PFSK-1 (cell line): ENCODE measurements at regions not wholly inside any gene's neighbourhood (a gene's known extent, or its start where the extent isn't known, plus 50 kb on each side); places are given as distances from the start of the nearest gene placed in this dataset.

Experiments
- FOXP2 ChIP-seq: optimal IDR thresholded peaks from 2 replicates; pipeline ENCODE3; 2011; ENCODE audit warnings: borderline replicate concordance, control low read depth, inconsistent platforms; ENCODE audit not compliant: insufficient read depth; ENCODE audit errors: extremely low read length, extremely low read depth
- POLR2AphosphoS5 ChIP-seq: IDR thresholded peaks from 2 replicates; pipeline ENCODE4 v1.6.1; 2012; ENCODE audit warnings: low read depth, mild to moderate bottlenecking, control low read depth, low read length, moderate library complexity
- SIN3A ChIP-seq: IDR thresholded peaks from 2 replicates; pipeline ENCODE4 v1.6.1; 2012; ENCODE audit warnings: mild to moderate bottlenecking, low read length, moderate library complexity, borderline replicate concordance; ENCODE audit not compliant: insufficient read depth
- TAF1 ChIP-seq: IDR thresholded peaks from 2 replicates; pipeline ENCODE4 v1.6.1; 2012; ENCODE audit warnings: low read length, control low read depth, borderline replicate concordance; ENCODE audit not compliant: insufficient read depth
- TF ChIP-seq, protein P1 (sequence below), 2 experiments: IDR thresholded peaks; 2 replicates each; pipeline versions ENCODE4 v1.6.1 to v1.8.0; 2011 to 2012; ENCODE audit warnings: low read depth in 2 of 2, low read length in 2 of 2, control low read depth in 1 of 2, inconsistent platforms in 1 of 2, mild to moderate bottlenecking in 1 of 2, moderate library complexity in 1 of 2; ENCODE audit not compliant: insufficient read depth in 1 of 2

- no peak for TF ChIP-seq TAF1
- no peak for TF ChIP-seq FOXP2
- no peak for TF ChIP-seq POLR2AphosphoS5
- no peak for TF ChIP-seq SIN3A
- TF ChIP-seq, protein P1, sequence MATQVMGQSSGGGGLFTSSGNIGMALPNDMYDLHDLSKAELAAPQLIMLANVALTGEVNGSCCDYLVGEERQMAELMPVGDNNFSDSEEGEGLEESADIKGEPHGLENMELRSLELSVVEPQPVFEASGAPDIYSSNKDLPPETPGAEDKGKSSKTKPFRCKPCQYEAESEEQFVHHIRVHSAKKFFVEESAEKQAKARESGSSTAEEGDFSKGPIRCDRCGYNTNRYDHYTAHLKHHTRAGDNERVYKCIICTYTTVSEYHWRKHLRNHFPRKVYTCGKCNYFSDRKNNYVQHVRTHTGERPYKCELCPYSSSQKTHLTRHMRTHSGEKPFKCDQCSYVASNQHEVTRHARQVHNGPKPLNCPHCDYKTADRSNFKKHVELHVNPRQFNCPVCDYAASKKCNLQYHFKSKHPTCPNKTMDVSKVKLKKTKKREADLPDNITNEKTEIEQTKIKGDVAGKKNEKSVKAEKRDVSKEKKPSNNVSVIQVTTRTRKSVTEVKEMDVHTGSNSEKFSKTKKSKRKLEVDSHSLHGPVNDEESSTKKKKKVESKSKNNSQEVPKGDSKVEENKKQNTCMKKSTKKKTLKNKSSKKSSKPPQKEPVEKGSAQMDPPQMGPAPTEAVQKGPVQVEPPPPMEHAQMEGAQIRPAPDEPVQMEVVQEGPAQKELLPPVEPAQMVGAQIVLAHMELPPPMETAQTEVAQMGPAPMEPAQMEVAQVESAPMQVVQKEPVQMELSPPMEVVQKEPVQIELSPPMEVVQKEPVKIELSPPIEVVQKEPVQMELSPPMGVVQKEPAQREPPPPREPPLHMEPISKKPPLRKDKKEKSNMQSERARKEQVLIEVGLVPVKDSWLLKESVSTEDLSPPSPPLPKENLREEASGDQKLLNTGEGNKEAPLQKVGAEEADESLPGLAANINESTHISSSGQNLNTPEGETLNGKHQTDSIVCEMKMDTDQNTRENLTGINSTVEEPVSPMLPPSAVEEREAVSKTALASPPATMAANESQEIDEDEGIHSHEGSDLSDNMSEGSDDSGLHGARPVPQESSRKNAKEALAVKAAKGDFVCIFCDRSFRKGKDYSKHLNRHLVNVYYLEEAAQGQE (IDR thresholded peaks at IDR 0.05; ENCODE audit: insufficient read depth in 1 of 2, low read depth in 2 of 2, low read length in 2 of 2), result no peak
These were observed 99.4 kb upstream of the BCL11A start for GRCh38 chr2:60652832-60653340.

DNA sequence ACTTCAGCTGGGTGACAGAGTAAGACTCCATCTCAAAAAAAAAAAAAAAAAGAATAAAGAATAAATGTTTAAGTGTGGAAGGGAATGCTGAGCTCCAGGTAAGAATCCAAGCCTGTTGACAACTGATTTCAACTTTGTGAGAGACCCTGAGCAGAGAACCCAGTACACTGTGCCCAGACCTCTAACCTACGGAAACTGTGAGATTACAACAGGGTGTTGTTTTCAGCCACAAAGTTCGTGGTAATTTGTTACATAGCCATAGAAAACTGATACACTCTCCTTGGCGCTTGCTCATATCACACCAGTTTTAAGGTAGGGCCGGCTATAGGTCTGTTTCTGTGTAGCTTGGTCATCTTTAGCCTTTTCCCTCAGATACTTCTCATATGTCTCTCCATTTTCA, 98.4 kb upstream of the PAPOLG start:
- TF ChIP-seq TAF1 (no peak), POLR2AphosphoS5 (no peak), SIN3A (no peak), FOXP2 (no peak)

DNA sequence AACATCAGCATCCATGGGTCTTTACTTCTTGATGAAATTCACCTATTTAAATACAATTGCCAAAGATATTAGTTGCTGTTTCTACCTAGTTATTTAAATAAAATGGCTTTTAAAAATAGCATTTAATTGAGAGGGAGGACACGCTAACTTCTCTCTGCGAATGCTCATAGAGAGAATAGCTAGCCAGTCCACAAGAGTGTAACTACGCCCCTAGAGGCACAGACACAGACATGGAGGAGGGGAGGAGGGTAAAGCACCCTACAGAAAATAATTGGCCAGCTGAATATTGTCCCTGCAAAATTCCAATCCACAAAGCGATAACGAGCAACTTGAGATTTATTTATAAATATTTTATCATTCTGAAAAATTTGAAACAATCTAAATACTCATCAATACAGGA, 97.0 kb upstream of the PAPOLG start:
- TF ChIP-seq FOXP2 (no peak), POLR2AphosphoS5 (no peak), TAF1 (no peak), SIN3A (no peak)
- TF ChIP-seq, protein P1 (IDR thresholded peaks at IDR 0.05; ENCODE audit: insufficient read depth in 1 of 2, low read depth in 2 of 2, low read length in 2 of 2), result no peak

GRCh38 chr2:60661073-60661738, 94.9 kb upstream of the PAPOLG start:
- TF ChIP-seq, protein P1 (IDR thresholded peaks at IDR 0.05; ENCODE audit: insufficient read depth in 1 of 2, low read depth in 2 of 2, low read length in 2 of 2), result no peak
- TF ChIP-seq POLR2AphosphoS5, result no peak
- TF ChIP-seq SIN3A, result no peak
- TF ChIP-seq TAF1, result no peak
- TF ChIP-seq FOXP2, result no peak

DNA sequence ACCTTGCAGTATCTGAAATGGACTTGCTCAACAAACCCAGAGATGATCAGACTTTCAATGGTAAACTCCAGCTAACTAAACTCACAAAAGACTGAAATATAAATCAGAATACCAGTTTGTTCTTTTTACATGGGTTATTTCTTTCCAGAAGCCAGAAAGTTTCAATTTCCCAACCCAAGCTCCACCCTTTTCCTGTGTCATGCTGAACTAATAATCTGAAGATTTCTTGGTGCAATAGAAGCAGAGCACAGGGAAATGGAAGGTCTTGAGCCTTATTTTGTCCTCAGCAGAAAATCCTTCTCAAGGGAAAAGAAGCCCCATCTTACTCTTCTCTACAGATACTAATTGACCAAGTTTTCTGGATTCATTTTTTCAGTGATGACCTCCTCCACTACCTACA, 93.3 kb upstream of the PAPOLG start:
- TF ChIP-seq, protein P1 (IDR thresholded peaks at IDR 0.05; ENCODE audit: insufficient read depth in 1 of 2, low read depth in 2 of 2, low read length in 2 of 2), result no peak
- TF ChIP-seq TAF1 (no peak), FOXP2 (no peak), SIN3A (no peak), POLR2AphosphoS5 (no peak)
